Stimulated activated CD4-positive, alpha-beta T cell treated with anti-CD3 and anti-CD28 coated beads, Interleukin-4, amount 100 ng/mL, for 48 hours (primary cell): ENCODE measurements at regions not wholly inside any gene's neighbourhood (a gene's known extent, or its start where the extent isn't known, plus 50 kb on each side); places are given as distances from the start of the nearest gene placed in this dataset.

Experiments
- DNase-seq, 2 donors: peaks; one replicate each; pipeline ENCODE4 v3.0.0-alpha.2; 2020; ENCODE audit warnings: low read depth in 2 of 2

DNA sequence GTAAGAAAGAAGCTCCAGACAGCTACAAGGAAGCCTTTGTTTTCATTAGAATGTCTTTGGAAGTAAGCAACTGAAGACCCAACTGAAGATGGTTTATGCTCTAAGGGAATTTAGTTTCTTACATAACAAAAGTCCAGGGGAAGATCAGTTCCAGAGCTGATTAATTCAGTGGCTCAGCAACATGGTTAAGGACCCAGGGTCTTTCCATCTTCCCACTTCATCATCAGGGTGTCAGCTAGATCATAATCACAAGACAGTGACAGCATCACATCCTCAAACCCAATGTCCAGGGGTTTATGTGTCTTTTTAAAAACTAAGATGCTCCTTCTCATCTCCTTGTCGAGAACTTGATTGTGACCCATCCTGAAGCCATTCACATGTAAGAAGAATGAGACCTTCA lies 119.7 kb upstream of the PRDM1 start:
- DNase-seq: no peak

DNA sequence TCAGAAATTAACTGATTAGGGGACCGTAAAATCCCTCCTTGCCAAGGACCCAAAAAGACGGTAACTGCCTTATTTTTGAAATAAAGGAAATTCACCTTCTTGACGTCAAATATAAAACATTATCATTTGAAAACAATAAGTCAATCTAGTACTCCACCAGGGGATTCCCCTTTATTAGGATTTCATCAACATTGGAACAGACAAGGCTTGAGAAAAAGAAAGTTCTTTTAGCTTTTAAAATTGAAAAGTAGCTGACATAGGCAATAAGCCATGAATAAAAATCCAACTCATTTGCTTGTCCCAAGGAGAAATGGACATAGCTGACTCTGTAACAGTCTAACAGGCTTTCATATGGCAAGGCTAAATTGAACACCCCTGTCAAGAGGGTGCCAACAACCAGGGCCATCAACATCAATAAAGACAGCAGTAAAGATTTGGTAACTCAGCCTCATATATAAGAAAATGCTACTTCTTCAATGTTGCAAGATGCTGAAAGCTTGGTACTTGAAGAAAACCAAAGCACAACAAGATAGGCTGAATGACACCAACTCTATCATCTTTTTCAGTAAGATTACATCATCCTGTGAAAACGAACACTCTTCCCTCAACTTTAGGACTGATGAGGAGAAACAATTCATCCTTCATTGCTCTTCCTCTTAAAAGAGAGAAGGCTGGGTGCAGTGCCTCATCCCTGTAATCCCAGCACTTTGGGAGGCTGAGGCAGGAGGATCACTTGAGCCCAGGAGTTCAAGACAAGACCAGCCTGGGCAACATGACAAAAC lies 121.0 kb upstream of the PRDM1 start:
- no peak for DNase-seq

DNA sequence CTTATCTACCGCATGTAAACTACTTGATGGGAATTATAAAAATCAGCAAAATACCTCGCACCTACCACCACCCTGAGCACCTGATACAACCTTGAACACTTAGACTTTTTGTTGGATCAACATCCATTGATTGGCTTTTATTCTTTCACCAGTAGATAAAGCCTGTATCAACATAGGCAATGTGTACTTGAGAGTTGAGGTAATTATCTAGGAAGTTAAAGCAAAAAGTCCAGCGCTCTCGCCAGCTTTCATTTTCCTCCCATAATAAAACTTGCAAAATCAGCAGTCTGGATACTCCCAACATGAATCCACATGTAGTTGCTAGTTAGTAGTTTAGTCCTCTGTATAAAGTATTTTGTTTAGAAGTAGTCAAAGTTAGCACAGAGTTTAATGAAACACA lies 132.0 kb upstream of the PRDM1 start:
- DNase-seq: no peak

DNA sequence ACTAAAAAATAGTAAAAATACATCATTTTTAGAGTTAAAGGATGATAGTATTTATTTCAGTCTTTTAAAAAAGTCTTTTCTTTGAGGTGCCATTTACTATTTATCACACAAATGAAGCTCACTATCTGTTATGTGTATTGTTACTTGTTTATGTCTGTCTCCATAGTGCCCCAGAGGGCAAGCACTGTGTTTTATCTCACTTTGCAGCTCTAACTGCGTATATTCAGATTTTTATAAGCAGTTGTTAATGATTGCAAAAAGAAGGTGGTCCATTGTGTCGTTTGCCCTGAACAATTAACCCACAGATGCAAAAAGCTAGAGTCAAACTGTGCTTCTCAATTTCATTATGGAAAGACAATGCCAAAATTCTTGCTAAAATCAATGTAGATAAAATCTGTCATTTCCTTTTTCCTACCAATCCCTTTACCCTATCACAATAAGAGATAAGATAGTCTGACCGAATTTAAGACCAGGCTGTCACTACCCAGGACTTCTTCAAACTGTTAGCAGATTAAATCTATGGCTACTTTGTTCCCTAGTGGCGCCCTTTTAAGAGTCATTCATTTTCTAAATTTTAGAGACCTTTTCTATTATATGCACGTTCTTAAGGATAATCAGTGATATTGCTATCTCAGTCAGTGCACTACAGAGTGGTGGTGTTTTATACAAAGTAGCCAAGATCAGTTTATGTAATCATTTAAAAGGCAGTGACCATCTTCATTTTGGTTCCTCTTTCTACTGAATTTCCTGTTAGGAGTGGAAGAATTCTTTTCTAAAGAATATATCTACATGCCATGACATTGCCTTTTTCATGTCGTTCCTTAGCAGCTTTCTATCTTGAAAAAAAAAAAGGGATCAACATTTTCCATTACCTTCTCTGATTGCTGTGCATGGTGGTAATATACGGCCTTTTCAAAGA lies 133.1 kb upstream of the PRDM1 start:
- no peak for DNase-seq

DNA sequence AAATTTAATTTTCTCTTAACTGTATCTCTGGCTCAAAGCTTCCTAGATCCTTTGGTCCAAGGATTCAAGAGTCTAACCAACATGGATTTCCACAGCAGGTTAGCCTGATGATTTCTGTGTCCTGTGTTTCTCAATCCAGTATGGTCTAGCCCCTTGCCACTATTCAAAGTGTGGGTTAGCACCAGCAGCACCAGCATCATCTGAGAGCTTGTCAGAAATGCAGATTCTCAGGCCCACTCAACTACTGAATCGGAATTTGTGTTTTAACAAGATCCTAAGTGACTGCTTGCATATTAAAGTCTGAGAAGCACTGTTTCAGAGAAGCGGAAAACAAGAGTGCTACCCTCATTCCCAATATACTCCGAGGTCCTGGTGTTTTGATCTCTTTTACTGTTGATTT lies 133.8 kb upstream of the PRDM1 start:
- no peak for DNase-seq

DNA sequence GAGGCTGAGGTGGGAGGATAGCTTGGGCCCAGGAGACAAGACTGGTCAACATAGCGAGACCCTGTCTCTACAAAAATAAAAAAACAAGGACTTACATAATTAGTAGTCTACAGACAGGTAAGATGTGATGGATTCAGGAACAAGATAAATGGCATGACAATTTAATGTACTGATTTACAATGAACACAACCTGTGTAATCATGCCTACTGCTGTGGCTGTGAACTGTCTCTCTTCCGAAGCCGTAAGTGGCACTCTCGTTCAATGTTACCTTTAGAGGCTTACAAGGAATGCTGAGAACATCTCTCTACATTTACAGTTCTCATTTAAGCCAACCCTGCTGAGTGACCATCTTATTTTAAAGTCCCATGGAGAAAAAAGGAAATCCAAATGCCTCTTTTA lies 134.8 kb upstream of the PRDM1 start:
- no peak for DNase-seq

DNA sequence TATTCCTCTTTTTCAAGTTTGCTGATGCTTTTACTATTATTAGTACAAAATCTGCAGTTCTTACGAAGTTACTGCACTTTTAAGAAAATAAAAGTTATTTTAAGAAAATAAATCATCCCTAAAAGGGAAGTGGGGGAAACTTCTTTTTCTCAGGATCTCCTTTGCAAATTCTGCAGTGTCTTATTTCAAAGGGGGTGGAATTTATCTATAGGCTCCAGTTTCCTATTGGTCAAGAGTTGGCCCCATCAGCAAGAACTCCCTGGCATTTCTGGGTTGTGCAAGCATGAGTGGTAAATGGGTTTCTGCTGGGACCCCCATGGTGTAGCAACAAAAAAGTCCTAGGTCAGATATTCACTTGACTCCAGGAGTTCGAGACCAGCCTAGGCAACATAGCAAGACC lies 136.3 kb upstream of the PRDM1 start:
- DNase-seq: no peak

DNA sequence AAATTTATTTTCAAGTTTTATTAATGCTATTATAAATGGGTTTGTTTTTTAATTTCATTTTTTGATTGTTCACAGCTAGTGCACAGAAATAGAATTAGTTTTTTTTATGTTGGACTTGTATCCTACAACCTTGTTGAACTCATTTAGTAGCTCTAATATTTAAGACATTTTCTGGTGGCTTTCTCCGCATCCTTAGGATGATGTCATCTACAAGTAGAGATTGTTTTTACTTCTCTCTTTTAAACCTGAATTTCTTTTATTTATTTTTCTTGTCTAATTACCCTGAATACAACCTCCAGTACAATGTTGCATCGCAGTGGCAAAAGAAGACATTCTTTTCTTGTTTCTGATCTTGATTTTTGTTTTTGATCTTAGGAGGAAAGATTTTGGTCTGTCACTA lies 142.6 kb upstream of the PRDM1 start:
- no peak for DNase-seq

DNA sequence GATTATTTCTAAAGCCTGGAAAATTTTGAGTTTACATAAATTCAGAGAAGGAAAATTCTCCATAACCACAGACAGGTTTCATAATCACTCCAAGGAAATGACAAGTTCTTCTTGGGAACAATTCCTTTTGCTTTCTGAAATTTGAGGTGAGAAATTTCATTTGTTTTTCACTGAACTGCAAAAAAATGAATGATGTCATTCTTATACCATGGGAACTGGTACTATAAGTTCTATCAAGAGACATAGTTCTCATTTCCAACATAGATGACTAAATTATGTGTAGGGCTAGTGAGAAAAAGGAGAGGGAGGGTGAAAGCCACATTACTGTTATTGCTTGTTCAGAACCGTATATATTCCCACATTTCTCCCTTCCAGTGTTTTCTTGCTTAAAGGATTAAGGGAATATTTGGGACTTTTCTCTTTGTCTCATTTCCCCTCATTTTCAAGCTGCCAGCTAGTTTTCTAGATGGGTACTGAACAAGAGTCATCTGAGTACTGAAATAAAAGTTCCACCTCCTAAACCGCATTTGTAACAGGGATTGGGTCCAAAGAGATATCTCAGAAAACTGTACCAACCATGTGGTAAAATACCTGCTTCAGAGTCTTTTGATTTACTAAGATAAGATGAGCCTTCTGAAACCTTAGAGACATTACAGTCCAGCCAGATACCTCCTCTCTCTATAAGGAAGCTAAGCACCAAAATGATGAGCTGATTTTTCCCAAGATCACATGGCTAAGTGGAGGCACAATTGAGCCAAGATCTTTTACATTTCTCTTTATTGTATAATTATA lies 144.3 kb upstream of the PRDM1 start:
- DNase-seq: no peak

DNA sequence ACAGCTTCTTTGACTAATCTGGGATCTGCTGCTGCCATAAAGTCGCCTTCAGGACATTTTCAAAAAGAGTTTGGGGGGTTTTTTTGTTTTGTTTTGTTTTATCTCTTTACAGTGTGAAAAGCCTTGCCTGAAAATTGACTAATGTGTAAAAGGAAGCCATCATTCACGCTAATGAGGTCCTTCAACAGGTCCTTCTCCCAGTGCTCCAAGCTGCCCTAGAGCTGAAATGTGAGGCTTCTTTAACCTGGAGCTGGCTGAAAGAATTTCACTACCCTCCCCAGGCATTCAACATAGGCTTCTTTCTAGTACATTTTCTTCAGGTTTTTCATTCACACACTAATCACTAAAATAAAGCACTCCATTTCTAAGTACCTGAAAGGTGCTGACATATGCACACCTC lies 145.1 kb upstream of the PRDM1 start:
- no peak for DNase-seq

DNA sequence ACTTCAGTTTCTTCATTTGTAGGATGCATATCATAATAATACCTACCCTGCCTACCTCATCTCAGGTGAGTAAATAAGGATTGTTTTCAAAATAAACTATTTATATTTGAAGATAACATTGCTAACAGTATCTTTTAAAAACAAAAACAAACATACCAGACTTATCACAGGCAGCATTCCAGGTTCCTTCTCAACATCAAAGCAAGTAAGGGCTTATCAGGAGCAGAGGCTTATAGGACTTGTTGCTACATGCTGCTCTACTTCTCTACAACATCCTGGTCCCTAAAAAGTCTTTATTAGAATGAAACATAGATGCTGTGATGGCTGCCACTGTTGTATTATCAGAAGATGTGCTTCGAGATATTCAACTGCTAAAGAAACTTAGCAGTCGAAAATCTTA lies 149.2 kb upstream of the PRDM1 start:
- DNase-seq: no peak

DNA sequence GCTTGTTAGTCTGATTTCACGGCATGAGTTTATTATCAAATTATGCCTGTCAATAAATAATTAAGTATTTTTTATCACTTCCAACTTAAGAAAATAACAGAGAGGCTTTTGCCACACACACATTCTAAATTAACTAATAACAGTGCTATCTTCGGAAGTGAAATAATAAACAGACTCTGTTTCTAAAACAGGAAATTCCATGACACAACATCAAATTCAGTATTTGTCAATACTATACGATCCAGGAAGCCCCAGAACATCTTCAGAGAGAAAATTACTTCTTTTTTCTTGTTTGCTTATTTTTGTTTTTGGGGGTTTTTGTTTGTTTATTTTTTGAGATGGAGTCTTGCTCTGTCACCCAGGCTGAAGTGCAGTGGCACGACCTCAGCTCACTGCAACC lies 150.7 kb upstream of the PRDM1 start:
- DNase-seq: no peak

DNA sequence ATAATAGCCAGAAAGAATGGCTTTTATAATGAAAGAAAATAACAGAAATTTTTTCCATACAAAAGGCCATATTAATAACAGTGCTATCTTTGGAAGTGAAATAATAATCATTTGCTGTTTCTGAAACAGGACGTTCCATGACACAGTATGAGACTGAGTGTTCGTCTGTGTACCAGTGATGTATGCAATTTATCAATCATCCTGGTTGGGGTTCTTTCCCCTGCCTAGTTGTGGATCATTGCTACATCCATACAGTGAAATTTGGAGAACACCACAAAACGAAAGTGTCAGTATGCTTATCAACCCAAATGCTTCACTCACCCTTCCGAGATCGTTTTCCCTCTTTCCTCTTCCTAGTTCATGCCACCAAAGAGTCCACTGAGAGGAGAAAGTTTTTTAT lies 151.4 kb upstream of the PRDM1 start:
- no peak for DNase-seq

DNA sequence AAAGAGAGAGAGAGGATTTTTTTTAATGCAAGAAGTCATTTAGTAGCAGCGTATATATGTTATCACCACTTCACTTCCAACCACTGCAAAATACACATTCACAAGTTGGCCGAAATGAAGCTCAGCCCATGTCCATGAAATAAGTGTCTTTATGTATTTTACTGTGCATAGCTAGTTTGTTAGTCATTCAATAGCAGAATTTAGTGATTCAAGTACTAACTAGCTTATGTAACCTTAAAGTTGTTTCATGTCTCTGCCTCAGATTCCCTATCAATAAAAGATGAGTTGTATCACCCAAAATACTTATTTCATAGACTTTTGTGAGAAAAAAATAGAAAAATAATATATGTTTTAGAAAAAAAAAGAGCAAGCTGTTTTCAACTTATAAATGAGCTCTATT lies 153.7 kb upstream of the PRDM1 start:
- DNase-seq: no peak

DNA sequence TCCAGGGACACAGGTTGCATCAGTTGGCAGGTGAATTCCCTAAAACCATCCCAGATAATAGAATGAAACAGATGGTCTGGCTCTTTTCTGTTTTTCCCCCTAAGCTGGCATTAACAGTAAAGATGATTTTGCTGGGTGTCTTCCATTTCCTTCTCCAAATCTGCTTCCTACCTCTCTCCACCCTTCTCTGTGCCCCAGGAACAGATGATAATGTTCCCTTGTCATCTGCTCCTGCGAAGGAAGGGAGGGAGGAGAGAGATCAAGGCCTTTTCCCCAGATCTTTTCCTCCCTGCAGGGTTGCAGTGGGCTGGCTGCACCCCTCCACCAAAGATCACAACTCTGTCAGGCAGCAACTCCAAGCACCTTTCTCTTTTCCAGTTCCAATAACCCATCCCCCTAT lies 156.5 kb upstream of the PRDM1 start:
- no peak for DNase-seq

DNA sequence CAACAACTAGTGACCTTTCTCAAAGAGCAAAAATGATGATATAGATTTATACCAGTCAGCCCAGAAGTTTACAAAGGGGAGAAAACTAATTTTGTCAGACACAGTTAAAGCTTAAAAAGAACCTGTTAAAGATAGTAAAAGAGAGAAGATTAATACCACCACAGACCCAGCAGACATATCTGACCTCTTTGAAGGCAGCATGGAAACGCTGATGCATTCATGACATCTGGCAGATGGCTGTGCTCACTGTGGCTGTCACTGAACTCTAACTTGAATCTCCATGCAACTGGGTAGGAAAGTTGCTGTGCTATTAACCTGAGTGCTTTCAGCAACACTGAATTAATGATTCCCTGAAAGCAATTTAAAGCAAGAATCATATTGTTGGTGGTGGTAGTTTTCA lies 159.8 kb upstream of the PRDM1 start:
- DNase-seq: no peak

DNA sequence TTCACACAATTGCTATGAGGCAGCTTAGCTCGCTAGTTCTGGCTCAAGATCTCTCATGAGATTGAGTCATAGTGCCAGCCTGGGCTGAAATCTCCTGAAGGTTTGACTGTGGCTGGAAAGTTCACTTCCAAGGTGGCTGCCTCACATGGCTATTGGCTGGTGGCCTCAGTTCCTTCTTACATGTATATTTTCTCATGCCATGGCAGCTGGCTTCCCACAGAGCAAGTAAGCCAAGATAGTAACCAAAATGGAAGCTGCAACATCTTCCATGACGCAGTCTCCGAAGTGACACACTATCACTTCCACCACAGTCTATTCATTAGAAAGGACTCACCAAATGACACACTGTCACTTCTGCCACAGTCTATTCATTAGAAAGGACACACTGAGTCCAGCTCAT lies 160.4 kb upstream of the PRDM1 start:
- DNase-seq: no peak

DNA sequence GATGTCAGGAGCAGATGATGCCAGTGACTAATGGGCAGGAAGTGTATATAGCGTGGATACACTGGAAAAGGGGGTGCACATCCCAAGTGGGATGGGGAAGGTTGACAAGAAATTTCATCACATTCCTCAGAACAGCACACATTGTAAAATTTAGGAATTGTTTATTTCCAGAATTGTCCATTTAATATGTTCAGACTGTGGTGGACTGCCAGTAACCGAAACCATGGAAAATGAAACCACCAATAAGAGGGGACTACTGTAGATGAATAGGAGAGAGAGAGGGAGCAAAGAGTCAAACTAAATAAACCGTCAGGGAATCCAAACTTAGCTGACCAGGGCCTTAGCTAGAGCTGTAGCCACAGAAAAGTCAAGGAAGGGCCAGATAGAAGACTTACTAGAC lies 164.4 kb upstream of the PRDM1 start:
- DNase-seq: no peak

DNA sequence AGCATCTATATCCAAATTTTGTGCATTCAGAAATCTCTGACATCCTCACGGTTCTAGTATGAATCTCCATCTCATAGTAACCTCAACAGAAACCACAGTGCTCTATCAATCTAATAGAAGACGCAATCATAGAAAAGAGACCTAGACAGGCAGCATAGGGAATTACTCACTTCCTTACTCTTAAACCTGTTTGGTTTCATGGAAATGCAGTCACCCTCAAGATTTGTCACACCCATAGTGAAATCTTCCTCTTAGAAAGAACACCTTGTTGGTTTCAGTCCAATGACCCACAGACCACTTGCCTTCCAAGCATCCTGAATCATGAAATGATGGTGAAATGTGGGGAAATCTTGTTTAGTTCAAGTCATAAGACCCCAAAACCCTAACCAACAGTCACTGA lies 166.1 kb upstream of the PRDM1 start:
- no peak for DNase-seq

DNA sequence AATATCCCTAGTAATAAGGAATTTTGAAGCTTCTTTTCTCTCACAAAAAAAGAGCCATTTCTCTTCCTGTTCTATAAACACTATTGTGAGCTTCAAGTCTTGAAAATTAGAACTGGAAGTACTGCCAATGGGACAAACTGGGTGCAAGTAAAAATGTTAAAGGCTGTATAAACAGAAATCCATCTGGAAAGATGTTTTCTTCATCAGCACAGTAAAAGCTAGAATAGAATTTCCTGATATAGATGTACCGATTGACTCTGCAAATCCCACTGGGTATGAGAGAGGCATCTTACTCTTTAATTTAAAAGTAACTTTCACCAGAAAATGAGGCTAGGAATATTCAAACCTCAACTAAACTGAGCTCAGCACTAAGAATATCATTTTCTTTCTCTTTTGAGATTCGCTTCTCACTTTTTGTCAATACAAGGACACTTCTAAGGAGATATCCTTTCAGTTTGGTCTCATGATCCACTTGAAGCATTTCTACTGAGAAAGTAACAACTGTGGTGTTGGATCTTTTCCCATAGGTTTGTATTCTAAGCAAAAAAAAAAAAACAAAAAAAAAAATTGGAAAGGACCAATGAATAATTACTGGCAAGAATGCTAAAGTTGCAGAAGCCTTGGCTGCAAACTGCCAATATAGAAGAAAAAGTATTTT lies 169.0 kb upstream of the PRDM1 start:
- DNase-seq: no peak

DNA sequence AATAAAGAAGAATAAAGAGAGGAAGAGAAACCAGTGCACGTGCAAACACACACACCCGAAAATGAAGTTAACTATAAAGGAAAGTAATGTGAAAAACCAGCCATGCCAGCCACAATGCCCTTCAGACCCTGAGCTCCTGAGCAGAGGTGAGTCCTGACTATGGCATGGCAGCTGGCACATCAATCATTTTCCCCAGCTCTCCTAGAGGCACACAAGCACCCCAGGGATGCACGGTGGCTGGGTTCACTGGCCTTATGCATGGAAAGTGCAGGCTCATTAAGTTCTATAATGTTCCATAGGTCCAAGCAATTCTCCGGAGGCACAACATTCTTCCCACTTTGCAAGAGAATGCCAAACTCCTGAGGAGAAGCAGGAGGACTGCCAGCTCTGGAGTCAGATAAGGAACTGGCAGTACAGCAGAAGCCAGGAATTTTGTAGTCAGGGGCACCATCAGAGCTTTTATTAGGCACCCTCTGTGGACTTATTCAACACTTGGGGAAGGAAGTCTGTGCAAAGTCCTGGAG lies 175.0 kb upstream of the PRDM1 start:
- no peak for DNase-seq

DNA sequence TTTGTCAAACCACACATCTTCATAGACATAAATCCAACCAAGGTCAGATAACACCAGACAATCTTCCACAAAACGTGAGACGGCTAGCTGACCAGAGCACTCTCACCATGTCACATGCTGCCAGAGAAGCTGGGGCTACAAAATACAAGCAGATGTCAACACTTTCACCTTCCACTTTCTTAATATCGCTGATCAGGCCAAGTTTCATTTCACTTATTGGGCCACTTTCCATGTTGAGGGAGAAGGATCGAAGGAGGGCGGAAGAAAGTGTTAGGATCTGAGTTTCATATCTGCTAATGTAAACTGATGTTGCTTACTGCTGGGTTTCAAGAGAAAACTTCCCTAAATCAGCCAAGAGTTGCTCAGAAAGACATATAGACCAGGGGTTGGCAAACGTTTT lies 177.0 kb upstream of the PRDM1 start:
- no peak for DNase-seq
